ENCODE measurements at regions not wholly inside any gene's neighbourhood (a gene's known extent, or its start where the extent isn't known, plus 50 kb on each side); places are given as distances from the start of the nearest gene placed in this dataset.

DNA sequence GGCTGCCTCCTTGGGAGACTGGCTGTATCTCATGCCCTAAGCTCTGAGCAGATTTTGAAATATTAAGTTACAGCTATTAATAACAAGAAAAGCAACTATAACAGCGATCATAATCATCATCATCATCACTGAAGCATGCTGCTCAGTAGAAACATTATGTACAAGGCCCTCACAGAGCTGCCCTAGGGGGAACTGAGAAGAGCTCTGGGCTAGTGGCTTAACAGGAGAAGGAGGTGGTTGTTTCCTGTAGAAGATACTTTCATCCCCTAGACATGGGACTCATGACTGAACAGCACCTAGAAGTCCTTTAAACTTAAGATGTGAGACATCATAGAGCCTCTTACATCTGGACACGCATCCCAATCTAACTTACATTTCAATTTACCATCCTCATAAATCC lies 332.8 kb upstream of the PLET1 start:
- no peaks in the 10 kb centered on the region for H3K9me3 ChIP-seq (ENCODE audit: control insufficient read depth in 4 of 4, low read length in 3 of 4)
- H3K9ac ChIP-seq (ENCODE audit: low read depth in 1 of 2, low read length in 2 of 2) = no peak overlapping the region
- WGBS = 91% methylated on average over 2 of the region's 2 CpGs
- H3K4me1 ChIP-seq (ENCODE audit: control insufficient read depth in 4 of 4, insufficient read depth in 4 of 4, low read length in 3 of 4) = no peaks in the 10 kb centered on the region
- no peaks in the 10 kb centered on the region for H3K36me3 ChIP-seq (ENCODE audit: control insufficient read depth in 4 of 4, insufficient read depth in 3 of 4, low read depth in 1 of 4, low read length in 3 of 4)
- no peak for DNase-seq (ENCODE audit: low spot score)
- no peak overlapping the region for H3K4me3 ChIP-seq (ENCODE audit: low read depth in 1 of 3, low read length in 3 of 3)
- H3K27me3 ChIP-seq (ENCODE audit: control insufficient read depth in 4 of 4, insufficient read depth in 4 of 4, low read length in 3 of 4) = no peaks in the 10 kb centered on the region
- no peak overlapping the region for H3K27ac ChIP-seq (ENCODE audit: low read depth in 1 of 2, low read length in 2 of 2)
- TF ChIP-seq MAX (IDR thresholded peaks at IDR 0.05) = no peak
- no peak for TF ChIP-seq YY1 (IDR thresholded peaks at IDR 0.05)
- no peak for TF ChIP-seq EGR1 (IDR thresholded peaks at IDR 0.05; ENCODE audit: low read depth in 2 of 2)
- no peak for TF ChIP-seq ZBTB33 (IDR thresholded peaks at IDR 0.05)
- no peak for TF ChIP-seq JUND (IDR thresholded peaks at IDR 0.05)
- no peak for TF ChIP-seq RAD21 (IDR thresholded peaks at IDR 0.05)
- TF ChIP-seq HNF4A (conservative IDR thresholded peaks at IDR 0.05) = no peak
- no peak for TF ChIP-seq TAF1 (conservative IDR thresholded peaks at IDR 0.05)
- TF ChIP-seq NR2F2 (IDR thresholded peaks at IDR 0.05) = no peak
- TF ChIP-seq, protein P1, sequence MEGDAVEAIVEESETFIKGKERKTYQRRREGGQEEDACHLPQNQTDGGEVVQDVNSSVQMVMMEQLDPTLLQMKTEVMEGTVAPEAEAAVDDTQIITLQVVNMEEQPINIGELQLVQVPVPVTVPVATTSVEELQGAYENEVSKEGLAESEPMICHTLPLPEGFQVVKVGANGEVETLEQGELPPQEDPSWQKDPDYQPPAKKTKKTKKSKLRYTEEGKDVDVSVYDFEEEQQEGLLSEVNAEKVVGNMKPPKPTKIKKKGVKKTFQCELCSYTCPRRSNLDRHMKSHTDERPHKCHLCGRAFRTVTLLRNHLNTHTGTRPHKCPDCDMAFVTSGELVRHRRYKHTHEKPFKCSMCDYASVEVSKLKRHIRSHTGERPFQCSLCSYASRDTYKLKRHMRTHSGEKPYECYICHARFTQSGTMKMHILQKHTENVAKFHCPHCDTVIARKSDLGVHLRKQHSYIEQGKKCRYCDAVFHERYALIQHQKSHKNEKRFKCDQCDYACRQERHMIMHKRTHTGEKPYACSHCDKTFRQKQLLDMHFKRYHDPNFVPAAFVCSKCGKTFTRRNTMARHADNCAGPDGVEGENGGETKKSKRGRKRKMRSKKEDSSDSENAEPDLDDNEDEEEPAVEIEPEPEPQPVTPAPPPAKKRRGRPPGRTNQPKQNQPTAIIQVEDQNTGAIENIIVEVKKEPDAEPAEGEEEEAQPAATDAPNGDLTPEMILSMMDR (IDR thresholded peaks at IDR 0.05; ENCODE audit: low read depth, low read length, missing input control) = no peak
- no peak for TF ChIP-seq RXRA (IDR thresholded peaks at IDR 0.05)
- no peak for TF ChIP-seq SP1 (IDR thresholded peaks at IDR 0.05)
- TF ChIP-seq, protein P2, sequence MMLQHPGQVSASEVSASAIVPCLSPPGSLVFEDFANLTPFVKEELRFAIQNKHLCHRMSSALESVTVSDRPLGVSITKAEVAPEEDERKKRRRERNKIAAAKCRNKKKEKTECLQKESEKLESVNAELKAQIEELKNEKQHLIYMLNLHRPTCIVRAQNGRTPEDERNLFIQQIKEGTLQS (IDR thresholded peaks at IDR 0.05) = no peak
- TF ChIP-seq FOXA2 (IDR thresholded peaks at IDR 0.05) = no peak
- TF ChIP-seq GABPA (IDR thresholded peaks at IDR 0.05 in 1 of 2, conservative IDR thresholded peaks at IDR 0.05 in 1 of 2) = no peak
- no peak for TF ChIP-seq HNF4G (IDR thresholded peaks at IDR 0.05)
- no peak for TF ChIP-seq FOXA1 (IDR thresholded peaks at IDR 0.05)
- TF ChIP-seq, protein P3, sequence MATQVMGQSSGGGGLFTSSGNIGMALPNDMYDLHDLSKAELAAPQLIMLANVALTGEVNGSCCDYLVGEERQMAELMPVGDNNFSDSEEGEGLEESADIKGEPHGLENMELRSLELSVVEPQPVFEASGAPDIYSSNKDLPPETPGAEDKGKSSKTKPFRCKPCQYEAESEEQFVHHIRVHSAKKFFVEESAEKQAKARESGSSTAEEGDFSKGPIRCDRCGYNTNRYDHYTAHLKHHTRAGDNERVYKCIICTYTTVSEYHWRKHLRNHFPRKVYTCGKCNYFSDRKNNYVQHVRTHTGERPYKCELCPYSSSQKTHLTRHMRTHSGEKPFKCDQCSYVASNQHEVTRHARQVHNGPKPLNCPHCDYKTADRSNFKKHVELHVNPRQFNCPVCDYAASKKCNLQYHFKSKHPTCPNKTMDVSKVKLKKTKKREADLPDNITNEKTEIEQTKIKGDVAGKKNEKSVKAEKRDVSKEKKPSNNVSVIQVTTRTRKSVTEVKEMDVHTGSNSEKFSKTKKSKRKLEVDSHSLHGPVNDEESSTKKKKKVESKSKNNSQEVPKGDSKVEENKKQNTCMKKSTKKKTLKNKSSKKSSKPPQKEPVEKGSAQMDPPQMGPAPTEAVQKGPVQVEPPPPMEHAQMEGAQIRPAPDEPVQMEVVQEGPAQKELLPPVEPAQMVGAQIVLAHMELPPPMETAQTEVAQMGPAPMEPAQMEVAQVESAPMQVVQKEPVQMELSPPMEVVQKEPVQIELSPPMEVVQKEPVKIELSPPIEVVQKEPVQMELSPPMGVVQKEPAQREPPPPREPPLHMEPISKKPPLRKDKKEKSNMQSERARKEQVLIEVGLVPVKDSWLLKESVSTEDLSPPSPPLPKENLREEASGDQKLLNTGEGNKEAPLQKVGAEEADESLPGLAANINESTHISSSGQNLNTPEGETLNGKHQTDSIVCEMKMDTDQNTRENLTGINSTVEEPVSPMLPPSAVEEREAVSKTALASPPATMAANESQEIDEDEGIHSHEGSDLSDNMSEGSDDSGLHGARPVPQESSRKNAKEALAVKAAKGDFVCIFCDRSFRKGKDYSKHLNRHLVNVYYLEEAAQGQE (IDR thresholded peaks at IDR 0.05) = no peak

Data from liver (tissue), 8 donors.